ENCODE measurements at regions not wholly inside any gene's neighbourhood (a gene's known extent, or its start where the extent isn't known, plus 50 kb on each side); places are given as distances from the start of the nearest gene placed in this dataset.

- TF ChIP-seq FOXA1 (IDR thresholded peaks at IDR 0.05) (no peak), ARNT (IDR thresholded peaks at IDR 0.05) (no peak), SUZ12 (IDR thresholded peaks at IDR 0.05) (no peak), CTBP1 (IDR thresholded peaks at IDR 0.05; ENCODE audit: borderline replicate concordance) (no peak), BHLHE40 (IDR thresholded peaks at IDR 0.05; ENCODE audit: borderline replicate concordance) (no peak), SP1 (IDR thresholded peaks at IDR 0.05) (no peak), HDGF (IDR thresholded peaks at IDR 0.05; ENCODE audit: borderline replicate concordance) (no peak), NFRKB (IDR thresholded peaks at IDR 0.05) (no peak), ELF4 (IDR thresholded peaks at IDR 0.05) (no peak), TARDBP (IDR thresholded peaks at IDR 0.05) (no peak), FOXM1 (IDR thresholded peaks at IDR 0.05; ENCODE audit: borderline replicate concordance) (no peak), FOXK2 (IDR thresholded peaks at IDR 0.05) (no peak)
Measured at GRCh38 chr1:185406691-185407009, 89.6 kb upstream of the IVNS1ABP start.
